H9 (cell line): ENCODE measurements at regions not wholly inside any gene's neighbourhood (a gene's known extent, or its start where the extent isn't known, plus 50 kb on each side); places are given as distances from the start of the nearest gene placed in this dataset.

Source experiments
- DNase-seq: peaks from one replicate; pipeline ENCODE4 v3.0.0-alpha.2; 2017
- H2AFZ ChIP-seq: one replicate; pipeline ENCODE4 v1.6.1; 2013; ENCODE audit warnings: mild to moderate bottlenecking, low read length, control low read depth, moderate library complexity
- H2AK5ac ChIP-seq: 2 replicates; pipeline ENCODE4 v1.6.1; 2013; ENCODE audit warnings: low read length, control low read depth, mixed read lengths; ENCODE audit not compliant: insufficient read length
- H2BK120ac ChIP-seq: one replicate; pipeline ENCODE4 v1.6.1; 2013; ENCODE audit warnings: low read depth, mild to moderate bottlenecking, low read length, control low read depth, inconsistent platforms; ENCODE audit not compliant: poor library complexity, severe bottlenecking
- H2BK12ac ChIP-seq: 2 replicates; pipeline ENCODE4 v1.6.1; 2013; ENCODE audit warnings: low read length, control low read depth, mixed read lengths, low read depth; ENCODE audit not compliant: insufficient read length
- H2BK15ac ChIP-seq: 2 replicates; pipeline ENCODE4 v1.6.1; 2013; ENCODE audit warnings: low read depth, low read length, control low read depth
- H2BK20ac ChIP-seq: one replicate; pipeline ENCODE4 v1.6.1; 2013; ENCODE audit warnings: low read depth, mild to moderate bottlenecking, low read length, control low read depth, inconsistent platforms; ENCODE audit not compliant: poor library complexity, severe bottlenecking
- H2BK5ac ChIP-seq: 2 replicates; pipeline ENCODE4 v1.6.1; 2013; ENCODE audit warnings: low read length, control low read depth, mixed read lengths; ENCODE audit not compliant: insufficient read length
- H3K14ac ChIP-seq: 2 replicates; pipeline ENCODE4 v1.6.1; 2013; ENCODE audit warnings: low read length, control low read depth; ENCODE audit not compliant: insufficient read depth
- H3K18ac ChIP-seq: 2 replicates; pipeline ENCODE4 v1.6.1; 2013; ENCODE audit warnings: low read depth, mild to moderate bottlenecking, mixed read lengths, low read length, control low read depth; ENCODE audit not compliant: insufficient read length
- H3K23ac ChIP-seq: 2 replicates; pipeline ENCODE4 v1.6.1; 2013; ENCODE audit warnings: low read length, control low read depth, mixed read lengths, low read depth; ENCODE audit not compliant: insufficient read length
- H3K23me2 ChIP-seq: 2 replicates; pipeline ENCODE4 v1.6.1; 2013; ENCODE audit warnings: low read depth, mild to moderate bottlenecking, mixed read lengths, low read length, control low read depth; ENCODE audit not compliant: insufficient read length, poor library complexity, severe bottlenecking
- H3K27ac ChIP-seq: 2 replicates; pipeline ENCODE4 v1.5.1; 2013; ENCODE audit warnings: low read length, control low read depth, mixed read lengths, low read depth; ENCODE audit not compliant: insufficient read length
- H3K27me3 ChIP-seq: 2 replicates; pipeline ENCODE4 v1.6.1; 2013; ENCODE audit warnings: low read length, control low read depth, inconsistent platforms; ENCODE audit not compliant: insufficient read depth
- H3K4ac ChIP-seq: 2 replicates; pipeline ENCODE4 v1.6.1; 2013; ENCODE audit warnings: low read depth, mild to moderate bottlenecking, control low read depth, inconsistent platforms, low read length, moderate library complexity
- H3K4me1 ChIP-seq: 2 replicates; pipeline ENCODE4 v1.6.1; 2013; ENCODE audit warnings: low read length, control low read depth, inconsistent platforms; ENCODE audit not compliant: insufficient read depth
- H3K4me2 ChIP-seq: 2 replicates; pipeline ENCODE4 v1.6.1; 2013; ENCODE audit warnings: low read length, control low read depth, mixed read lengths; ENCODE audit not compliant: insufficient read length, insufficient read depth
- H3K56ac ChIP-seq: 2 replicates; pipeline ENCODE4 v1.6.1; 2013; ENCODE audit warnings: low read depth, mild to moderate bottlenecking, mixed read lengths, low read length, control low read depth; ENCODE audit not compliant: insufficient read length
- H3K79me1 ChIP-seq: 2 replicates; pipeline ENCODE4 v1.6.1; 2013; ENCODE audit warnings: low read depth, mild to moderate bottlenecking, moderate library complexity, low read length, control low read depth, inconsistent platforms; ENCODE audit not compliant: insufficient read depth, poor library complexity, severe bottlenecking
- H3K79me2 ChIP-seq: 2 replicates; pipeline ENCODE4 v1.6.1; 2013; ENCODE audit warnings: low read length, control low read depth, inconsistent platforms; ENCODE audit not compliant: insufficient read depth
- H3K9ac ChIP-seq: 2 replicates; pipeline ENCODE4 v1.6.1; 2013; ENCODE audit warnings: low read length, control low read depth, mixed read lengths; ENCODE audit not compliant: insufficient read length; ENCODE audit errors: extremely low read depth
- H3K9me3 ChIP-seq: one replicate; pipeline ENCODE4 v1.6.1; 2013; ENCODE audit warnings: low read depth, low read length, inconsistent platforms; ENCODE audit not compliant: control insufficient read depth
- H3T11ph ChIP-seq: one replicate; pipeline ENCODE4 v1.6.1; 2013; ENCODE audit warnings: mild to moderate bottlenecking, low read length, control low read depth, inconsistent platforms
- H4K20me1 ChIP-seq: one replicate; pipeline ENCODE4 v1.6.1; 2013; ENCODE audit not compliant: control insufficient read depth, insufficient read length, insufficient read depth
- H4K5ac ChIP-seq: 2 replicates; pipeline ENCODE4 v1.6.1; 2013; ENCODE audit warnings: low read depth, mild to moderate bottlenecking, mixed read lengths, low read length, control low read depth; ENCODE audit not compliant: insufficient read length
- H4K8ac ChIP-seq: replicated peaks from 2 replicates; pipeline ENCODE4 v1.6.1; 2013; ENCODE audit warnings: low read length, control low read depth, mixed read lengths, low read depth; ENCODE audit not compliant: insufficient read length
- H4K91ac ChIP-seq: 2 replicates; pipeline ENCODE4 v1.6.1; 2013; ENCODE audit warnings: low read depth, mild to moderate bottlenecking, moderate library complexity, mixed read lengths, low read length, control low read depth; ENCODE audit not compliant: insufficient read length
- H3K27ac Mint-ChIP-seq, 3 experiments: 2 replicates in 2 of 3; 3 replicates in 1 of 3; pipeline ENCODE4 v1.8.0; 2020 to 2021; ENCODE audit warnings: mixed read lengths in 3 of 3, mild to moderate bottlenecking in 1 of 3, moderate library complexity in 1 of 3
- H3K27me3 Mint-ChIP-seq: 2 replicates; pipeline ENCODE4 v1.8.0; 2021; ENCODE audit warnings: low read depth, mild to moderate bottlenecking, moderate library complexity, mixed read lengths
- H3K36me3 Mint-ChIP-seq, 3 experiments: 2 replicates in 2 of 3; 3 replicates in 1 of 3; pipeline ENCODE4 v1.8.0; 2020 to 2021; ENCODE audit warnings: low read depth in 3 of 3, mixed read lengths in 3 of 3; ENCODE audit not compliant: insufficient read depth in 1 of 3
- H3K4me1 Mint-ChIP-seq, 2 experiments: 2 replicates each; pipeline ENCODE4 v1.8.0; 2020; ENCODE audit warnings: mixed read lengths in 2 of 2
- H3K4me3 Mint-ChIP-seq, 2 experiments: 2 replicates in 1 of 2; 3 replicates in 1 of 2; pipeline ENCODE4 v1.8.0; 2020 to 2021; ENCODE audit warnings: mild to moderate bottlenecking in 2 of 2, mixed read lengths in 2 of 2, moderate library complexity in 1 of 2
- H3K9me3 Mint-ChIP-seq, 2 experiments: 2 replicates in 1 of 2; 3 replicates in 1 of 2; pipeline ENCODE4 v1.8.0; 2020; ENCODE audit warnings: mild to moderate bottlenecking in 2 of 2, mixed read lengths in 2 of 2, moderate library complexity in 1 of 2
- CTCF ChIP-seq: fragments of 200-600 bp; sonication (generic); conservative IDR thresholded peaks from 3 replicates; pipeline ENCODE4 v1.8.0; 2021; ENCODE audit warnings: antibody characterized with exemption, mild to moderate bottlenecking
- WGBS: extraction: QIAGEN DNeasy Blood & Tissue Kit; methylation state at CpG from one replicate; pipeline ENCODE4 v1.1.7; 2013; ENCODE audit warnings: missing lambda C conversion rate, low lambda C conversion rate, mixed read lengths; ENCODE audit not compliant: insufficient read length; ENCODE audit errors: extremely low coverage; 5-methylcytosine and 5-hydroxymethylcytosine counted together

GRCh38 chr3:6189384-6189783 is 671.5 kb upstream of the GRM7 start:
- 0 out of 7 replicates have a peak, but pooled peaks cover 0 to 2% (median 1%) of the 10 kb centered on the region in 3 experiments for H3K36me3 Mint-ChIP-seq
- H3K4me3 Mint-ChIP-seq: no peak overlapping the region
- no peak overlapping the region for H4K91ac ChIP-seq
- no peak overlapping the region for H3K4ac ChIP-seq
- no peaks in the 10 kb centered on the region for H3K23me2 ChIP-seq
- no peak overlapping the region for H4K8ac ChIP-seq
- no peak overlapping the region for H3K18ac ChIP-seq
- no peak overlapping the region for H3K9ac ChIP-seq
- no peaks in the 10 kb centered on the region for H3K79me2 ChIP-seq
- no peaks in the 10 kb centered on the region for H3K79me1 ChIP-seq
- H3K27me3 Mint-ChIP-seq: no peaks in the 10 kb centered on the region
- no CpG with 5 or more reads among the region's 1 CpG for WGBS
- H3K9me3 Mint-ChIP-seq: peaks cover 4 to 10% of the 10 kb centered on the region in 2 experiments
- H3K27ac Mint-ChIP-seq: no peak overlapping the region
- no peak overlapping the region for H3K27ac ChIP-seq
- TF ChIP-seq CTCF: no peak
- H2BK120ac ChIP-seq: no peak overlapping the region
- no peak for DNase-seq
- H3K27me3 ChIP-seq: no peaks in the 10 kb centered on the region
- H3K4me2 ChIP-seq: no peak overlapping the region
- H2BK20ac ChIP-seq: no peak overlapping the region
- H3K14ac ChIP-seq: no peak overlapping the region
- no peaks in the 10 kb centered on the region for H3K4me1 ChIP-seq
- no peak overlapping the region for H2BK5ac ChIP-seq
- H3K56ac ChIP-seq: no peak overlapping the region
- no peak overlapping the region for H2AK5ac ChIP-seq
- H3T11ph ChIP-seq: no peak overlapping the region
- H3K9me3 ChIP-seq: no peaks in the 10 kb centered on the region
- no peak overlapping the region for H2BK15ac ChIP-seq
- H3K23ac ChIP-seq: no peak overlapping the region
- H4K5ac ChIP-seq: no peak overlapping the region
- H2BK12ac ChIP-seq: no peak overlapping the region
- H2AFZ ChIP-seq: no peak overlapping the region
- no peaks in the 10 kb centered on the region for H4K20me1 ChIP-seq
- H3K4me1 Mint-ChIP-seq: no peaks in the 10 kb centered on the region
